ENCODE measurements at regions not wholly inside any gene's neighbourhood (a gene's known extent, or its start where the extent isn't known, plus 50 kb on each side); places are given as distances from the start of the nearest gene placed in this dataset.

DNA sequence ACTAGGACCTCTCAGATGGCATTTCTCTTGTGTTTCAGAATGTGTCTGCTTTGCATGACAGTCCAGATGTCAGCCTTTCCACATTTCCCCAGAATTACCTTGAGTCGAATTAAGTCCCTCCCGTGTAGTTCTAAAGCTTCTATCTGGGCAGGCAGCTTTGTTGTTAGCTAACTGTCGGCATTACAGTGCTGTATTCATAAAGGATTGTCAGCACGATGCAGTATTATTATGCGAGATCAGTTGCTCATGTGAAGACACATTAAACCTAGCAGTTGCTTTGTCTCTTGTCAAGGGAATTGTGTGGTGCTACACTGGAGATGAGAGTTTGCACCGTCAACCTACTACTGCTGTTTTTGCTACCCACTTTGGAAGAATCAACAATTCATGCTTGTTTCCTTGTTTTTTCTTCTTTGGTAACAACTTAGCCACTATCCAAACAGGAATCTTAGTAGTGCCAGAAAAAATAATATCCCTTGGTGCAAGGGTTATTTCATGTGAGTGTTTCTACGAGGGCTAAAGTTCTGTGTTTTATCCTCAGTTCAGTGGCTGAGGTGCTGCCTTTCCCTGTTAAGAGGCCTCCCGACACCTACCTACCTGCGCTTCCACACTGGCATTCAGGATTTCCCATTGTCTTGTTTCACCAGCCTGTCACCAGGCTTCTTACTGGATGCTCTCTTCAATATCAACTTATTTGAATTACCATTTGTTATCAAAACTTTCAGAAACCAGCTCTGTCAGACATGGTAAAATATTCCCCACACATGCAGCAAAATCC lies 297.9 kb upstream of the G2E3 start:
- no peak overlapping the region for H3K27ac Mint-ChIP-seq
- peaks cover 15% of the 10 kb centered on the region for H3K4me1 Mint-ChIP-seq (ENCODE audit: low read depth)
- no peaks in the 10 kb centered on the region for H3K27me3 Mint-ChIP-seq
- H3K9me3 Mint-ChIP-seq (ENCODE audit: low read depth) = peaks cover 7% of the 10 kb centered on the region
- H3K4me3 Mint-ChIP-seq (ENCODE audit: low read depth) = no peak overlapping the region
- DNase-seq (ENCODE audit: low spot score, unreplicated experiment) = no peak
- TF ChIP-seq, protein P1, sequence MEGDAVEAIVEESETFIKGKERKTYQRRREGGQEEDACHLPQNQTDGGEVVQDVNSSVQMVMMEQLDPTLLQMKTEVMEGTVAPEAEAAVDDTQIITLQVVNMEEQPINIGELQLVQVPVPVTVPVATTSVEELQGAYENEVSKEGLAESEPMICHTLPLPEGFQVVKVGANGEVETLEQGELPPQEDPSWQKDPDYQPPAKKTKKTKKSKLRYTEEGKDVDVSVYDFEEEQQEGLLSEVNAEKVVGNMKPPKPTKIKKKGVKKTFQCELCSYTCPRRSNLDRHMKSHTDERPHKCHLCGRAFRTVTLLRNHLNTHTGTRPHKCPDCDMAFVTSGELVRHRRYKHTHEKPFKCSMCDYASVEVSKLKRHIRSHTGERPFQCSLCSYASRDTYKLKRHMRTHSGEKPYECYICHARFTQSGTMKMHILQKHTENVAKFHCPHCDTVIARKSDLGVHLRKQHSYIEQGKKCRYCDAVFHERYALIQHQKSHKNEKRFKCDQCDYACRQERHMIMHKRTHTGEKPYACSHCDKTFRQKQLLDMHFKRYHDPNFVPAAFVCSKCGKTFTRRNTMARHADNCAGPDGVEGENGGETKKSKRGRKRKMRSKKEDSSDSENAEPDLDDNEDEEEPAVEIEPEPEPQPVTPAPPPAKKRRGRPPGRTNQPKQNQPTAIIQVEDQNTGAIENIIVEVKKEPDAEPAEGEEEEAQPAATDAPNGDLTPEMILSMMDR (IDR thresholded peaks at IDR 0.05; ENCODE audit: unreplicated experiment) = no peak
- no peaks in the 10 kb centered on the region for H3K36me3 Mint-ChIP-seq (ENCODE audit: insufficient read depth)

DNA sequence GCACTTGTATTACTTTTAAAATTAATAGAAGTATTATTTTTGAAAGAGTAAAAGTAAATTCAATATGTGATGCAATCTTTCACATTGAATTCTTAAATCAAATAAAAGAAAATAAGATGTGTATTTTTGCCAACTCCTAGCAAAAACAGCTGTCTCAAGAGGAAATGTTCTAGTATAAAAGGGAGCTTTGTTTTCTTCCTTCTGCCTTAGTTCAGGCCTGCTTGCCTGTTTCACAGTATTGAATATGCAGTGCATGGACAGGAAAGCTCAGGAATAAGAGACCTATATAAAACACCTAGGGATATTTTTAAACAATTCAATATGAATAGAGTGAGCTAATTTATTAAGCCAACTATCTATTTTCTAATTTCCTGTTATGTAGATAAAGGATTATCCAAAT lies 294.8 kb upstream of the G2E3 start:
- DNase-seq (ENCODE audit: low spot score, unreplicated experiment) = no peak
- Mint-ChIP-seq H3K4me1 (ENCODE audit: low read depth) (peaks cover 15% of the 10 kb centered on the region), H3K36me3 (ENCODE audit: insufficient read depth) (no peaks in the 10 kb centered on the region), H3K27me3 (peaks cover 7% of the 10 kb centered on the region), H3K9me3 (ENCODE audit: low read depth) (no peaks in the 10 kb centered on the region), H3K4me3 (ENCODE audit: low read depth) (no peak overlapping the region), H3K27ac (no peak overlapping the region)
- TF ChIP-seq, protein P1 (IDR thresholded peaks at IDR 0.05; ENCODE audit: unreplicated experiment) = no peak

DNA sequence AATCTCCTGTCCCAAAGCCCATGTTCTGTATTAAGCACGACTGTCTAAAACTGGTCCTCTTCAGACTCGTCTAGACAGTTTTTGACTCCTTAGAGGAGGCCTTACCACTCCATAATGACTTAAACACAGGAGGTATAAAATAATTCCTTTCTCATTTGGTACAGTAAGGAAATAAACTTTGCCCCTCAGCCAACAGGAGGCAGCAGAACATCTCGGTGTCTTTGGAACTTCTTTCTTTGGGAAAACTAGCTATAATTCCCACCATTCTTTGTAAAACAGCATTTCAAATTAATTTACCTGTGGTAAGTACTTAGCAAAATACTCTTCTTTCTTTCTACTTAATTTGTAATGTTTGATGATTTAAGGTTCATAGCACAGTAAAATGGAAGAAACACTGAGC lies 292.7 kb upstream of the G2E3 start:
- TF ChIP-seq, protein P1 (IDR thresholded peaks at IDR 0.05; ENCODE audit: unreplicated experiment) = no peak
- Mint-ChIP-seq H3K9me3 (ENCODE audit: low read depth) (no peaks in the 10 kb centered on the region), H3K4me3 (ENCODE audit: low read depth) (no peak overlapping the region), H3K36me3 (ENCODE audit: insufficient read depth) (no peaks in the 10 kb centered on the region), H3K27me3 (peaks cover 14% of the 10 kb centered on the region), H3K27ac (no peak overlapping the region), H3K4me1 (ENCODE audit: low read depth) (peaks cover 6% of the 10 kb centered on the region)
- DNase-seq (ENCODE audit: low spot score, unreplicated experiment) = no peak

DNA sequence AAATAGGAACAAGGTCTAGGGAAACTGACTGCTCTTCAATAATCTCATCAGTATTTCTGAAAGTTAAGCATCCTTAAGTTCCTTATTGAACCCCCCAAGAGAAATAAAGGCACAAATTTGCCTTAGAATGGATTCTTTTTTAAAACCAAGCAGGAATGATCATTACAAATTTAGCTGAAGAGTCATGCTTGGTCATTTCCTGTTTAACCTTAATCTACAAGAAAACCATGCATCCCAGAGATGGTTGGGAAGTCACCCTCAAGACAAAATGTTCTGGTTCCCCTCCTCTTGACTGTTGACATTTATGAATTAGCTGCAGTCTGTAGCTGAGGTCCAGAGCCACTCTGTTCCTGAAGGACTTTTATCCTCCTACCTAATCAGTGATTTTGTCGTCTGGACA lies 291.8 kb upstream of the G2E3 start:
- TF ChIP-seq, protein P1 (IDR thresholded peaks at IDR 0.05; ENCODE audit: unreplicated experiment) = no peak
- H3K4me3 Mint-ChIP-seq (ENCODE audit: low read depth) = no peak overlapping the region

DNA sequence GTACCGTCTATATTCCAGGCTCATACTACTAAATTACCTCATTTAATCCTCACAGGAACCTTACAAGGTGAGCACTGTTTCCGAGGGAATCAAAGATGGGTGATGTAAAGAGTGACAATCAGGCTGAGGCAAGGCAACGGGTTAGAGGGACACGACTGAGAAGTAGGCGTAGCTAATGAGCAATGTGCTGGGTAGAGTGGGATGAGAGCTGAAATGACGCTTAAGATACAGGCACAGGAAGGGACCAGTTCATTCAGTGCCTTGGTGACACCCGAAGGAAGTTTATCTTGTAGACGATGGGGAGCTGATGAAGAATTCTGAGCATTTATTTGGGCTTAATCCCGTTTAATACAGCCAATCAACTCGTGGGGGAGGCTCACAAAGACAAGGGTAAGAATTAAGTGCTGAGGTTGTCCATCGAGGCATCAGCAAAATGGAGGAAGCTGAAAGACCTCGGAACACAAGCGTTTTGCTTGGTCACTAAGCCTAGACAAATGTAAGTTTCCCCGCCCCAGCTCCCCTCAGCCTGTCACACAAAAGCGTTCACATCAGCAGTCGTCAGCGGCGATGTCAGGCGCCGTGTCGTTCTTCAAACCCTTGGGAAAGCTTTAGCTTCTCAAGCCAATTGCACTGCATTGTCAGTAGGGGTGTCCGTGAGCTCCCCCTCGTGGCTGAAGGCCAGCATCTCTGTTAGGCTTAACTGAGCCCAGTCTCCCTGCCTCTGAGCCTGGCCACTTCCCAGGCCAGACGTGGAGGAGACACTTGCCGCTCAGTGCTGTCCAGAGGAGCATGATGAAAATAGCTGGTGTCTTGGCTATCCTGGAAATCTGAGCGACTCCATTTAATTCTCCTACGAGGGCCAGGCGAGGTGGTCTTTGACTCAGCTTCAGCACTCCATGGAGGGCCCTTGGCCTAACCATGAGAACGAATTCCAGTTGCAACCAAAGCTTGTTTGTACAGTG lies 288.5 kb upstream of the G2E3 start:
- no peak overlapping the region for H3K27ac Mint-ChIP-seq
- no peaks in the 10 kb centered on the region for H3K36me3 Mint-ChIP-seq (ENCODE audit: insufficient read depth)
- TF ChIP-seq, protein P1 (IDR thresholded peaks at IDR 0.05; ENCODE audit: unreplicated experiment) = peak; percentile 96
- H3K27me3 Mint-ChIP-seq = peaks cover 24% of the 10 kb centered on the region
- peak; percentile 76 for DNase-seq (ENCODE audit: low spot score, unreplicated experiment)
- peak overlapping the region; percentile 66 for H3K4me3 Mint-ChIP-seq (ENCODE audit: low read depth)
- H3K4me1 Mint-ChIP-seq (ENCODE audit: low read depth) = peaks cover 2% of the 10 kb centered on the region
- no peaks in the 10 kb centered on the region for H3K9me3 Mint-ChIP-seq (ENCODE audit: low read depth)

More for the DNA sequence above, 291.8 kb upstream of the G2E3 start:
- Mint-ChIP-seq H3K27ac (no peak overlapping the region), H3K36me3 (ENCODE audit: insufficient read depth) (no peaks in the 10 kb centered on the region), H3K9me3 (ENCODE audit: low read depth) (no peaks in the 10 kb centered on the region), H3K27me3 (peaks cover 15% of the 10 kb centered on the region), H3K4me1 (ENCODE audit: low read depth) (peaks cover 2% of the 10 kb centered on the region)
- no peak for DNase-seq (ENCODE audit: low spot score, unreplicated experiment)

All from progenitor cell of endocrine pancreas (in vitro differentiated cells).